ENCODE measurements at regions not wholly inside any gene's neighbourhood (a gene's known extent, or its start where the extent isn't known, plus 50 kb on each side); places are given as distances from the start of the nearest gene placed in this dataset.

GRCh38 chr4:124067046-124067445 is 645.5 kb downstream of the ANKRD50 start:
- no peak for TF ChIP-seq CTCF (conservative IDR thresholded peaks at IDR 0.05; ENCODE audit: low read length)
- no peak for TF ChIP-seq EZH2phosphoT487 (IDR thresholded peaks at IDR 0.05; ENCODE audit: borderline replicate concordance, low read depth, low read length)

Data from OCI-LY7 (cell line).